SK-N-SH (cell line): ENCODE measurements at regions not wholly inside any gene's neighbourhood (a gene's known extent, or its start where the extent isn't known, plus 50 kb on each side); places are given as distances from the start of the nearest gene placed in this dataset.

Experiments
- CTCF ChIA-PET: fragments of 300-600, 350-600 bp; formaldehyde crosslinking; extraction: SDS; loops from one replicate; lab custom pipeline; 2021; lab: Yijun Ruan, JAX
- POLR2A ChIA-PET: fragments of 350-600 bp; sonication (Branson Sonifier 250); formaldehyde crosslinking; extraction: SDS; loops from one replicate; lab custom pipeline; 2020; ENCODE audit warnings: antibody characterized with exemption, inconsistent platforms; lab: Yijun Ruan, JAX
- DNase-seq: peaks from one replicate; pipeline ENCODE4 v3.0.0; 2012
- H2AFZ ChIP-seq: fragments of 200-600 bp; sonication (generic); 2 replicates; pipeline ENCODE4 v1.8.1; 2016; ENCODE audit warnings: antibody characterized with exemption, mild to moderate bottlenecking, low read depth
- H3F3A ChIP-seq: fragments of 200-600 bp; sonication (generic); replicated peaks from 2 replicates; pipeline ENCODE3; 2016; ENCODE audit warnings: antibody characterized with exemption, mild to moderate bottlenecking; ENCODE audit not compliant: insufficient read depth
- H3K27ac ChIP-seq, 2 experiments: fragments of 200-500 bp in 1 of 2; fragments of 200-600 bp in 1 of 2; sonication (Bioruptor generic) in 1 of 2; sonication (generic), shearing (Covaris generic) in 1 of 2; 2 replicates each; pipeline versions ENCODE4 v1.5.1 to v1.6.1; 2014 to 2016; ENCODE audit warnings: low read depth in 2 of 2, inconsistent platforms in 1 of 2, low read length in 1 of 2, mild to moderate bottlenecking in 1 of 2, mixed read lengths in 1 of 2
- H3K27me3 ChIP-seq: fragments of 200-600 bp; sonication (generic), shearing (Covaris generic); 2 replicates; pipeline ENCODE4 v1.6.1; 2016; ENCODE audit warnings: mixed run types; ENCODE audit not compliant: insufficient read depth
- H3K36me3 ChIP-seq, 2 experiments: fragments of 200-500 bp in 1 of 2; fragments of 200-600 bp in 1 of 2; sonication (Bioruptor generic) in 1 of 2; sonication (generic) in 1 of 2; replicated peaks in 1 of 2; 2 replicates each; pipeline versions ENCODE3 to v1.5.1; 2014 to 2016; ENCODE audit warnings: low read length in 1 of 2, mild to moderate bottlenecking in 1 of 2; ENCODE audit not compliant: insufficient read depth in 2 of 2, control insufficient read depth in 1 of 2
- H3K4me1 ChIP-seq, 2 experiments: fragments of 200-500 bp in 1 of 2; fragments of 200-600 bp in 1 of 2; sonication (Bioruptor generic) in 1 of 2; sonication (generic), shearing (Covaris generic) in 1 of 2; 2 replicates each; pipeline versions ENCODE4 v1.5.1 to v1.6.1; 2014 to 2016; ENCODE audit warnings: low read depth in 1 of 2, low read length in 1 of 2, mixed run types in 1 of 2; ENCODE audit not compliant: insufficient read depth in 2 of 2, control insufficient read depth in 1 of 2
- H3K4me2 ChIP-seq: fragments of 200-600 bp; sonication (generic), shearing (Covaris generic); 2 replicates; pipeline ENCODE4 v1.6.1; 2017; ENCODE audit warnings: mixed run types
- H3K4me3 ChIP-seq, 2 experiments: fragments of 200-500 bp in 1 of 2; fragments of 200-600 bp in 1 of 2; sonication (Bioruptor generic) in 1 of 2; sonication (generic), shearing (Covaris generic) in 1 of 2; 2 replicates each; pipeline versions ENCODE4 v1.5.1 to v1.8.1; 2014 to 2016; ENCODE audit warnings: low read depth in 2 of 2, inconsistent platforms in 1 of 2, low read length in 1 of 2, mild to moderate bottlenecking in 1 of 2, mixed read lengths in 1 of 2, moderate library complexity in 1 of 2
- H3K79me2 ChIP-seq: fragments of 200-600 bp; sonication (generic); 2 replicates; pipeline ENCODE4 v1.8.1; 2017; ENCODE audit warnings: mild to moderate bottlenecking; ENCODE audit not compliant: insufficient read depth
- H3K9ac ChIP-seq: fragments of 200-600 bp; sonication (generic); 2 replicates; pipeline ENCODE4 v1.6.1; 2017; ENCODE audit warnings: mixed run types
- H3K9me2 ChIP-seq: fragments of 200-600 bp; sonication (generic); 2 replicates; pipeline ENCODE4 v1.6.1; 2017; ENCODE audit warnings: mixed run types
- H3K9me3 ChIP-seq: fragments of 200-600 bp; sonication (generic); 2 replicates; pipeline ENCODE4 v1.6.1; 2017; ENCODE audit warnings: mixed run types, mild to moderate bottlenecking, moderate library complexity
- H4K20me1 ChIP-seq: fragments of 200-600 bp; sonication (generic); 2 replicates; pipeline ENCODE4 v1.6.1; 2017; ENCODE audit warnings: mild to moderate bottlenecking, mixed run types; ENCODE audit not compliant: insufficient read depth
- CHD2 ChIP-seq: fragments of 150-350 bp; IDR thresholded peaks from 2 replicates; pipeline ENCODE4 v1.6.1; 2018; ENCODE audit warnings: low read length; ENCODE audit not compliant: partially characterized antibody
- ELF1 ChIP-seq: IDR thresholded peaks from 2 replicates; pipeline ENCODE4 v1.4.0; 2012
- EP300 ChIP-seq, 2 experiments: IDR thresholded peaks; 2 replicates each; pipeline versions ENCODE4 v1.4.0 to v1.6.1; 2012; ENCODE audit warnings: borderline replicate concordance in 1 of 2, low read depth in 1 of 2, low read length in 1 of 2
- GABPA ChIP-seq: IDR thresholded peaks from 2 replicates; pipeline ENCODE4 v1.4.0; 2012; ENCODE audit warnings: low read depth, mild to moderate bottlenecking
- GATA2 ChIP-seq: sonication (generic); formaldehyde crosslinking; IDR thresholded peaks from 2 replicates; pipeline ENCODE4 v1.5.0; 2020; ENCODE audit warnings: mild to moderate bottlenecking, missing genetic modification reagents
- JUND ChIP-seq: IDR thresholded peaks from 2 replicates; pipeline ENCODE4 v1.4.0; 2012
- MAX ChIP-seq: IDR thresholded peaks from 2 replicates; pipeline ENCODE4 v1.4.0; 2012; ENCODE audit warnings: low read depth
- MEF2A ChIP-seq: IDR thresholded peaks from 2 replicates; pipeline ENCODE4 v1.4.0; 2012; ENCODE audit warnings: low read depth, borderline replicate concordance
- PBX3 ChIP-seq: IDR thresholded peaks from 2 replicates; pipeline ENCODE4; 2012
- SIN3A ChIP-seq: IDR thresholded peaks from 2 replicates; pipeline ENCODE4 v1.6.1; 2012; ENCODE audit warnings: low read depth, mild to moderate bottlenecking, low read length, moderate library complexity, borderline replicate concordance
- SMC3 ChIP-seq: IDR thresholded peaks from 2 replicates; pipeline ENCODE4 v1.6.1; 2012; ENCODE audit warnings: low read depth, low read length, improper control_type of control experiment
- TAF1 ChIP-seq: IDR thresholded peaks from 2 replicates; pipeline ENCODE4 v1.6.1; 2012; ENCODE audit warnings: low read depth, mild to moderate bottlenecking, low read length, moderate library complexity, borderline replicate concordance
- TEAD4 ChIP-seq: IDR thresholded peaks from 2 replicates; pipeline ENCODE4 v1.4.0; 2012; ENCODE audit warnings: mild to moderate bottlenecking, borderline replicate concordance; ENCODE audit not compliant: insufficient read depth
- USF1 ChIP-seq: IDR thresholded peaks from 2 replicates; pipeline ENCODE4 v1.4.0; 2012; ENCODE audit warnings: low read depth, borderline replicate concordance
- USF2 ChIP-seq: fragments of 150-350 bp; IDR thresholded peaks from 2 replicates; pipeline ENCODE4 v1.6.1; 2017; ENCODE audit warnings: antibody characterized with exemption, low read length, low read depth, borderline replicate concordance
- WGBS: methylation state at CpG from one replicate; pipeline ENCODE4 v1.1.6; 2017; ENCODE audit warnings: low lambda C conversion rate; 5-methylcytosine and 5-hydroxymethylcytosine counted together

GRCh38 chr13:99650410-99650809, 149.1 kb downstream of the TM9SF2 start:
- Histone ChIP-seq H3K27me3 (no peaks in the 10 kb centered on the region), H3K9me3 (no peaks in the 10 kb centered on the region), H3K4me3 (no peak overlapping the region), H3K9me2 (no peaks in the 10 kb centered on the region), H4K20me1 (no peaks in the 10 kb centered on the region), H3K79me2 (no peaks in the 10 kb centered on the region), H3K36me3 (no peaks in the 10 kb centered on the region), H3F3A (no peaks in the 10 kb centered on the region), H3K27ac (no peak overlapping the region)
- 36% methylated on average over 1 of the region's 1 CpG for WGBS
- POLR2A ChIA-PET = no interaction called here
- TF ChIP-seq SMC3 = no peak
- TF ChIP-seq MEF2A = no peak
- TF ChIP-seq EP300 (IDR thresholded peaks at IDR 0.05; ENCODE audit: borderline replicate concordance in 1 of 2, low read depth in 1 of 2, low read length in 1 of 2) = no peak
- no peak for TF ChIP-seq PBX3
- TF ChIP-seq, all 33 proteins: peak for 0
- no peak overlapping the region for H3K4me2 ChIP-seq
- H3K9ac ChIP-seq = no peak overlapping the region
- no peaks in the 10 kb centered on the region for H3K4me1 ChIP-seq
- CTCF ChIA-PET = no interaction called here
- no peak overlapping the region for H2AFZ ChIP-seq
- no peak for DNase-seq

GRCh38 chr13:99648927-99649326, 147.7 kb downstream of the TM9SF2 start:
- WGBS = 89% methylated on average over 4 of the region's 4 CpGs
- ChIA-PET POLR2A (no interaction called here), CTCF (interaction anchor here (0.7 to 1.5 kb wide), 5 partner anchors 8 to 316 kb away, joined by 3 to 4 read pairs (median 3); no protein-coding TSS in a partner anchor)
- DNase-seq = no peak
- Histone ChIP-seq H3K79me2 (no peaks in the 10 kb centered on the region), H3K9me2 (no peaks in the 10 kb centered on the region), H3K4me3 (no peak overlapping the region), H2AFZ (no peak overlapping the region), H3K4me1 (no peaks in the 10 kb centered on the region), H3K9me3 (no peaks in the 10 kb centered on the region), H3K4me2 (no peak overlapping the region), H3K27ac (no peak overlapping the region), H3F3A (no peaks in the 10 kb centered on the region), H3K27me3 (no peaks in the 10 kb centered on the region), H3K9ac (no peak overlapping the region), H4K20me1 (no peaks in the 10 kb centered on the region), H3K36me3 (no peaks in the 10 kb centered on the region)
- TF ChIP-seq USF2 = no peak
- TF ChIP-seq TEAD4 = no peak
- TF ChIP-seq SIN3A = no peak
- no peak for TF ChIP-seq GATA2
- TF ChIP-seq USF1 = no peak
- no peak for TF ChIP-seq MEF2A
- TF ChIP-seq TAF1 = no peak
- TF ChIP-seq ELF1 = no peak
- TF ChIP-seq JUND = no peak
- TF ChIP-seq GABPA = no peak
- no peak for TF ChIP-seq CHD2
- TF ChIP-seq MAX = no peak
